Daoy (cell line): ENCODE measurements at regions not wholly inside any gene's neighbourhood (a gene's known extent, or its start where the extent isn't known, plus 50 kb on each side); places are given as distances from the start of the nearest gene placed in this dataset.
"Not testable (repeated sequence)": the region's sequence is repeated elsewhere in the genome, so short reads cannot be mapped to it uniquely, and the experiment has no call there.

Experiments
- DNase-seq: peaks from one replicate; pipeline ENCODE4 v3.0.0-alpha.2; 2015; ENCODE audit warnings: low read depth

DNA sequence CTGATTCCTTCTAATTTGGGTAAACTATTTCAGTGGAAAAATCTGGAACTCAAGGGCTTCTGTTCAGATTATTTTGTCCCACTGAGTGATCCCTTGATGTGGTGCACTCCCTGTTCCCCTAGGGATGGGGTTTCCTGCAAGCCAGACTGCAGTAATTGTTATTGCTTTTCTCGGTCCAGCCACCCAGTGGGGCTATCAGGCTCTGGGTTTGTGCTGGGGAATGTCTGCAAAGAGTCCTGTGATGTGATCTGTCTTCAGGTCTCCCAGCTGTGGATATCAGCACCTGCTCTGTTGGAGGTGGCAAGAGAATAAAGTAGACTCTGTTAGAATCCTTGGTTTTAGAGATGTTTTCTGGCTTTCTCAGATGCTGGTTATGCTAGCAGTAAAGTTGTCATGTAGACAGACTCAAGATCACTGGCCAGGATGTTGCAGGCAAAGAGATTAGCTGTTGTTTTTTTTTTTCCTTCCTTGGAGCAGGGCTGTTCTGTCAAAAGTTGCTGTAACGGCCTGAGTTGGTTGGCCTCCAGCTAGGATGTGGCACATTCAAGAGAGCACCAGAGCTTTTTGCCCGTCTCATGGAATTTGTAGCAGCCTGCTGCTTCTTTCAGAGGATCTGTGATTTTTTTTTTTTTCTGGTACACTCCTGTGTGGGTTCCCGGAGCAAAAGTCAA lies 1314.0 kb downstream of the PCDH19 start:
- DNase-seq = no peak

DNA sequence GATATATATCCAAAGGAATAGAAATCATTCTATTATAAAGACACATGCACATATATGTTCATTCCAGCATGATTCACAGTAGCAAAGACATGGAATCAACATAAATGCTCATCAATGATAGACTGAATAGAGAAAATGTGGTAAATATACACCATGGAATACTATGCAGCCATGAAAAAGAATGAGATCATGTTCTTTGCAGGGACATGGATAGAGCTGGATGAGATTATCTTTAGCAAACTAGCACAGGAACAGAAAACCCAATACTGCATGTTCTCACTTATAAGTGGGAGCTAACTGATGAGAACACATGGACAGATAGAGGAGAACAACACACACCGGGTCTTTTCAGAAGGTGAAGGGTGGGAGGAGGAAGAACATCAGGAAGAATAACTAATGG lies 1318.6 kb downstream of the PCDH19 start:
- no peak for DNase-seq

DNA sequence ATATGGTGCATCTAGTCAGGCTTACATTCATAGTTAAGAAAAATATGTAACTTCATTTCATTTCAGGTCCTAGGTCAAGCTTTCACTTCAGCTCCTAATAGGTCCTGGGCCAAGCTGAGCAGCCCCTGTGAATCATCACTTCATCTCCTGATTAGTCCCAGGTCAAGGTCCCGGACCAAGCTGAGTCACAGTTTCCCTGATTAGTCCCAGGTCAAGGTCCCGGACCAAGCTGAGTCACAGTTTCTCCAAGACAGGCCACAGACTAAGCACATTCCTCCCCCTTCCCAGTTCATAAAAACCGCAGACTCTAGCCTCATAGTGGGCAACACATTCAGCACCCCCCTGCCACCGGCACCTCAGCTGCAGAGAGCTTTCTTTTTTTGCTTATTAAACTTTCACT lies 1331.8 kb downstream of the PCDH19 start:
- DNase-seq = no peak

DNA sequence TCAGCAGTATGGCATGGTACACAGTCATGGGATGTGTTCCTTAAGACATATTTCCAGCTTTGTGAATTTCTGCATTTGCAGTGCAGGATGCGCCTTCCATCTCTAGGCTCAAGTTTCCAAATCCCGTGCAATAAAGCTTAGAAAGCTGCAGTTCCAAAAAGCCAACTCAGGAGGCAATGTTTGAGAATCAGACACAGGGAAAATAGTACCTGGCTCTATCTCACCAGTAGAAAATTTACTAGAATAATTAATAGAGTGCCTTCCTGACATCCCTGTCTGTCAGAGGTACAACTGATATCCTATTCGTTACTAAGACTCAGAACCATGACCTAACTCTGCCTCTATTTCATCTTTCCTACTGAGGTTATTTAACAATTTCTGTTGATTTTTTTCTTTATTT lies 1333.0 kb downstream of the PCDH19 start:
- no peak for DNase-seq

DNA sequence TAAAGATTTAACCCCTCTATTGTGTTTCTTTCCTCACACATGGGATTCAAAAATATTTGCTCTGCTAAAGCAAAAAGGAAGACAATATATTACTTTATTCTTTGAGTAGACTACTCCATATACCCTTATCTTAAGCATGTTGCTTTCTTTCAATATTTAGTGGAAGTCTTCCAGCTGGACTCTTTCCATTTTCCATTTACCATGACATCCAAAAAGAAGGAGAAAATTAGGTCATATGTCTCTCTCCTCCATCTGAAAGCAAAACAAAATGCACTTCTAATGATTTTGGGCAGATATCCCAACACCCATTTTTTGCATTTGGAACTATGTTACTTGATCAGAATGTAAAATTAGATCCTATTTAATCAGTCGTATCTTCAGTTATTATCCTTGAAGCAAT lies 1336.5 kb downstream of the PCDH19 start:
- DNase-seq = no peak

DNA sequence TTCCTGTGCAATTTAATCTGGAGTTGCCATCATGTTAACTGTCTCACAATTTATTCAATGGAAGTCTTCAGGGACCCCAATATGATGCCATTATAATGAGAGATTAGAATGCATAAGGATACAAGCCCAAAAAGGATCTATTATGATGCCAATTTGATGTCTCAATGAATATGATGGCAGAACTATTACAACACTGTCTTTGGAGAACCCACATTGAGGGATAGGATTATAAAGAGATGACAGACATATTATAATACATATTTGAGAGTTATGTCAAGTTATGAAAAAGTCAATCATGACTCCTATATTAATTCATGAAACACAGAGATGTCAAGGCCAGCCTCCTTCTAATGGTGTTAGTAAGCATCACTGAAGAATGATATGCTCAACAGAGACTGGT lies 1358.4 kb downstream of the PCDH19 start:
- no peak for DNase-seq

DNA sequence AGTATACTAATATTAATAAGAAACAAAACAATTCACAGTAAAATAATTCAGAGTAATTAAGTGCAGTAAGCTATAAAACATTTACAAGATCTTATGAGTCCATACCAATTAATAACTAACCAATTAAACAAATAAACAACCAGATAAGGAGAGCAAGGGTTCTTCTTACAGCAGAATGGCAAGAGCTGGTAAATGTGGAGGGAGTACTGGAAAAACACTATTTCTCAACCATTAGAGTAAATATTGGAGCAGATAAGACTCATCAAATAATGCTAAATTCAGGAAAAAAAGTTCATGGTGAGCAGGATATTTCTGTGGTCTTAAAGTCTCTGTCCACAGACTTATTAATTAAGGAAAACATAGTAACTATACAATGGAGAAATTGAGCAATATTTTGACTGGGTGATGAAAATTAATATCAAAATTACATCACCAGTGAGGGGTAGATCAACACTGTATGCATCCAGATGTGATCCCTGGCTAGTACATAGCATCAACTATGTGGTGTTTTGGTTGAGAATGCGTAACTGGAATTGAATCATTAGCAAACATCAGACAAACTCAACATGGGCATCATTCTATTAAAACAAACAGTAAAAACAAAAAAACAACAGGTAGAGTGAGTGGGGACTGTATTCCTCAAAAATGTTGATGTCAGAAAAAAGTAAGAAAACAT lies 1376.7 kb downstream of the PCDH19 start:
- DNase-seq = no peak

DNA sequence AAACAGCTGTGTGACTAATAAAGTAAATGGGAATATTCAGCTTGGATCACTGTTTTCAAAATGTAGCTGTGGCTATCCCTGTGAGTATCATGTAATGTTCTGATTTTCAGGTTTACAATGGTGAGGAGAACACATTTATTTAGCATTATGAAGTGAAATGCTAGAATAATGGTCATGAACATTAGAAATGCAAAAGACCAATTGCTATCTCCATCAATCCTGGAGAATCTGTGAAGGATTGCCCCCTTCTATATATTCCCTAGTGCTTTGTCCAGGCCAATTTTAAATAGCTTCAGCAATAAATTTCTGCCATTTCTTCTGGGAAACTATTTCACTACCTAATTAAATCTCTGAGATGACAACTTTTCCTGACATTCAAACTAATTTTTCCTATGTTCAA lies 1399.1 kb downstream of the PCDH19 start:
- no peak for DNase-seq

DNA sequence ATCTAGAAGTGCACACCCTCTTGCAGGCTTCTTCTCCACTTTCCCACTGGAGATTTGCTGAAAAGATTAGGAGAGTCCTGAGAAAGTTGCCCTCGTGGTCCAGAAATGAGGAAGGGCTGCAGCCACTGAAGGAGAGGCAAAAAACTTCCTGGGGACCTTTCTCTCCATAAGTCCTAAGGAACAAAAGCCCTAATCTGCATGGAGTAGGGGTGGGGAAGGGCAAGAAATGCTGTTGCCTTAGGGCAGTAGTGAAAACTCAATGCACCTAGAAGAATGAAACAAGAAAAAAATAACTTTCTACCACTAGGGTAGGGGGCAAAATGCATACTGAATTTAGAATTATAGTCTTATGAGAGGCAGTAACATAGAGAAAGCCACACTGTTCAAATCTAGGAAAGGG lies 1408.8 kb downstream of the PCDH19 start:
- no peak for DNase-seq

DNA sequence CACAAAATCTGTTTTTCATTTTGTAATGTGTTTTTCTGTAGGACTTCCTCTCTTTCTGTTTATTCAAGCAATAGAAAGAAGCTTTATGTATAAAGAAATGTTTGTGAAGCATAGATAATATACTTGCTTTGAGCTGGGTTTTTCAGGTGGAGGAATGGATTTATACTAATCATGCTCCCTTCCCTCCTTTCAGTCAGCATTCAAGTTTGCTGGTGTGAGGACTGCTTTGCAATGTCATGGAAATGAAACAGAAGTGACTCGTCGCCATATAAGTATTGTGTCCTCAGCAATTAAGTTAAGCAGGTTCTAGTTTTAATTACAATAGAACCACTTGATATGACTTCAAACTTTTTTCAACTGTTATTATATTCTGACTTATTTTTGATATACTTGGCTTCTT lies 1447.1 kb downstream of the PCDH19 start:
- no peak for DNase-seq

DNA sequence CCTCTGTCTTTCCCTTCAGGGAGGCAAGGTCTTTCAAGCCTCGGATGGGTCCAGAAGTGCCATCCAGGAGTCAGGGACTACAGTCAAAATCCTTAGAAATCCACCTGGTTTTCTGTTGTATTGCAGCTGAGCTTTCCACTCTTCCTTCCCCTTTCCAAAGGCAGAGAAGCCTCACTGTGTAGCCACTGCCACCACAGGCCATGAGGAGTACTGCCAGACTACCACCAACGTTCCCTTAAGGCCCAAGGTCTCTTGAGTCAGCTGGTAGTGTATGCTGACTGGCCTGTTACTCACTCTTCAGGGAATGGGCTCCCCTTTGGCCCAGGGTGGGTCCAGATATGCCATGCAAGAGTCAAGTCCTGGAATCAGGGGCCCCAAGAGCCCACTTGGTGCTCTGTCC lies 1454.1 kb downstream of the PCDH19 start:
- DNase-seq = no peak

DNA sequence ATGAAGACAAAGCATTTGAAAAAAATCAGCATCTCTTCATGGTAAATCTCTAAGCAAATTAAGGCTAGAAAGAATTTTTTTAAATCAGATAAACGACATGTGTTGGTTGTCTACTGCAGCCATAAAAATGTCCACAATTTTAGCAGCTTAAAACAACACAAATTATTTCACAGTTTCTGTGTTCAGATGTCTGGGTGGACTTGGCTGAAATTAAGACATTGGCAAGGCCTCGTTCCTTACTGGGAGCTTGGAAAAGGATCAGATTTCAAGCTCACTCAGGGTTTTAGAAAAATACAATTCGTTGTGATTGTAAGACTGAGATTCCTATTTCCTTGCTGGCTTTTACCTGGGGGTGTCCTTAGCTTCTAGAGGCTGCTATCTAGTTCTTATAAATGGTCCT lies 1470.6 kb downstream of the PCDH19 start:
- DNase-seq = no peak

DNA sequence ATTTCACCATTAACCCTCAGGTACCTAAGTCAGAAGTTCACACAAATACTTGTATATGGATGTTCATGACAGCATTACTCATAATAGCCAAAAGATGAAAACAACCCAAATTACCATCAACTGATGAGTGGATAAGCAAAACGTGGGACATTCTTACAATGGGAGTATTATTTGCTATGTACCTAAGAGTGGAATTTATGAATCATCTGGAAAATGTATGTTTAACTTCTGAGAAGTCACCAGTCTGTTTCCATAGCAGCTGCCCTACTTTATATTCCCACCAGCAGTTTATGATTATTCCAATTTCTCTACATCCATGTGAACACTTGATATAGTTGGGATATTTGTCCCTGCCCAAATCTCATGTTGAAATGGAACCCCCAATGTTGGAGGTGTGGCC lies 1478.9 kb downstream of the PCDH19 start:
- DNase-seq = no peak

DNA sequence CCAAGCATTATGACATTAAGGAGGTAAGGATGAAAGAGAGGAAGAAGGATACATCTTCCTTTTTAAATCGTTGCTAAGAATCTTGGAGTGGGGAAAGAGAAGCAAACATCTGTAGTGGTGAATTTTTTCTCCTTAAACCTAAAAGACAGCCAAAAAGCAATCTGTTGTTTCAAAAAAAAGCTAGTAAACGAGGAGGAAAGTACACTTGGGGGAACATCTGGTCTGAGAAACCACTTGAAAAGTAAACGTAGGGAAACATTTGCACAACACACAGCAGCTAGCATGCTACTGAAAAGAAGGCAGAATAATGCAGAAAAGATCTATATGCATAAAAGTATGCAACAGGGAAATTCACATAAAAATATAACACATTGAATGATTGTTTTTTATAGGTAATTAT lies 1485.6 kb downstream of the PCDH19 start:
- DNase-seq = no peak

DNA sequence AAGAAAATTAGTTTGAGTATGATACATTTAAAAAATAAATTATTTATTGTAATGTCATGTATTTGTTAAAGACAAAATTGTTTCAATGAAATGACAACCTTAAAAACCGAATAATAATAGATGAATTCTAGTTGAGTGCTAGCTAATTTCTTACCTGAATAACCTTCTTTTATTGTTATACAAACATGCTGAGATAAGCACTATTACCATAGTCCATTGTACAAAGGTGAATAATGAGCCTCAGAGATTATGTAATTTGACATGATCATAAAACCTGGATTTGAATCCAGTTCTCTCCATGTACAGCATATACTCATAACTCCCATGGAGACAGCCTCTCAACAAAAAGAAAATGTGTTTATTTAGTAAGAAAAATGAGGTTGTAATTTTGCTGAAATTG lies 1512.9 kb downstream of the PCDH19 start:
- no peak for DNase-seq

DNA sequence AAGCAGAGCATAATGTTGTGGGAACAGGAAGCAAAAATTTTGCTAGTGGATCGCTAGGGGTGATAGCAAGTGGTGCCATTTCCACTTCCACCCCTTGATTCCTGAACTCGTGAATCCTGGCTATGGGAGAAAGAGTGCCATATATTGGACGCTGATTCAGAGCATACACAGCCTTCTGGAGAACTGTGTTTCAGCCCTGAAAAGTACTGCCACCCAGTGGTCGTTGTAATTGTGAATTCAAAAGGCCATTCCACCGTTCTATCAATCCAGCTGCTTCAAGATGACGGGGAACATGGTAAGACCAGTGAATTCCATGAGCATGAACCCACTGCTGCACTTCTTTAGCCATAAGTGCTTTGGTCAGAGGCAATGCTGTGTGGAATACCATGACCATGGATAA lies 1559.4 kb downstream of the PCDH19 start:
- not testable (repeated sequence) for DNase-seq
